HepG2 (cell line): ENCODE measurements at regions not wholly inside any gene's neighbourhood (a gene's known extent, or its start where the extent isn't known, plus 50 kb on each side); places are given as distances from the start of the nearest gene placed in this dataset.

Source experiments
- ADNP ChIP-seq: sonication (generic); formaldehyde crosslinking; IDR thresholded peaks from 2 replicates; pipeline ENCODE4 v1.4.0; 2020; ENCODE audit warnings: missing genetic modification reagents
- AGO1 ChIP-seq: fragments of 200-400 bp; formaldehyde crosslinking; IDR thresholded peaks from 2 replicates; pipeline ENCODE4 v1.6.1; 2017; ENCODE audit warnings: mild to moderate bottlenecking, low read depth, low read length, moderate library complexity; ENCODE audit not compliant: poor library complexity, severe bottlenecking
- IKZF1 ChIP-seq: fragments of 450-650 bp; IDR thresholded peaks from 2 replicates; pipeline ENCODE4 v1.7.1; 2016
- POLR2A ChIP-seq, 2 experiments: IDR thresholded peaks; 2 replicates each; pipeline ENCODE4 v1.6.1; 2011; ENCODE audit warnings: low read depth in 2 of 2, low read length in 2 of 2, mild to moderate bottlenecking in 1 of 2, moderate library complexity in 1 of 2; ENCODE audit not compliant: insufficient read depth in 1 of 2
- POLR2AphosphoS5 ChIP-seq: IDR thresholded peaks from 2 replicates; pipeline ENCODE4 v1.6.1; 2012; ENCODE audit warnings: low read depth, low read length
- SUZ12 ChIP-seq: fragments of 150-350 bp; IDR thresholded peaks from 2 replicates; pipeline ENCODE4 v1.6.1; 2014; ENCODE audit warnings: low read depth, low read length
- TOE1 ChIP-seq: sonication (generic); formaldehyde crosslinking; IDR thresholded peaks from 2 replicates; pipeline ENCODE4 v1.4.0; 2020; ENCODE audit warnings: mild to moderate bottlenecking, missing genetic modification reagents
- ZNF512 ChIP-seq: sonication (generic); formaldehyde crosslinking; IDR thresholded peaks from 2 replicates; pipeline ENCODE4 v1.4.0; 2020; ENCODE audit warnings: mild to moderate bottlenecking, missing genetic modification reagents
- ZNF878 ChIP-seq: sonication (generic); formaldehyde crosslinking; IDR thresholded peaks from 2 replicates; pipeline ENCODE4 v1.8.1; 2023; ENCODE audit warnings: mild to moderate bottlenecking, missing genetic modification reagents, moderate library complexity

DNA sequence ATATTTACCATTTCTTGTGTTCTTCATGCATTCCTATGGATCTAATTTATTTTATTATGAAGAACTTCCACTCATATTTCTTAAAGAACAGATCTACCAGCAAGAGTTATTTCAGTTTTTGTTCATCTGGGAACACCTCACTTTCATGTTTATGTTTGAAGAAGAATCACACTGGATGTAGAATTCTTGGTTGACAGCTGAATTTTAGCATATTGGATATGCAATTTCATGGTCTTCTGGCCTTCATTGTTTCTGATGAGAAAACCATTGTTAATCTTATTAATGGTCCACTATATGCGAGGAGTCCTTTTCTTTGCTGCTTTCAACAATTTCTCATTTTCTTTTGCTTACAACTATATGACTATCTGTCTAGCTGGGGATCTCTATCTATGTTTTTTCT lies 189.2 kb downstream of the UXS1 start:
- TF ChIP-seq SUZ12, result no peak
- TF ChIP-seq TOE1, result no peak
- no peak for TF ChIP-seq POLR2A (IDR thresholded peaks at IDR 0.05; ENCODE audit: insufficient read depth in 1 of 2, low read depth in 2 of 2, low read length in 2 of 2)
- no peak for TF ChIP-seq ZNF512
- TF ChIP-seq IKZF1, result no peak
- TF ChIP-seq ZNF878 (CRISPR knock-in tag), result no peak
- TF ChIP-seq AGO1, result no peak
- TF ChIP-seq POLR2AphosphoS5, result no peak
- TF ChIP-seq ADNP (CRISPR knock-in tag), result no peak
